HepG2 (cell line): ENCODE measurements at regions not wholly inside any gene's neighbourhood (a gene's known extent, or its start where the extent isn't known, plus 50 kb on each side); places are given as distances from the start of the nearest gene placed in this dataset.
A peak's percentile ranks its signal among the peaks of the same experiment; 100 is the strongest.

Source experiments
- ATAC-seq: fragments of 200-7000 bp; cut with Tn5 transposase; 3 replicates; pipeline ENCODE4 v1.9.1; 2020; ENCODE audit warnings: mild to moderate bottlenecking, moderate library complexity
- BruUV-seq: library from RNA; stranded (reverse); fragments of 400-500 nt; replicated peaks from 2 replicates; lab custom pipeline; 2021; lab: Mats Ljungman, UMichigan
- CTCF ChIA-PET: fragments of 300-600 bp; formaldehyde crosslinking; extraction: SDS; loops from one replicate; lab custom pipeline; 2021; ENCODE audit warnings: low total read pairs, inconsistent platforms, low intra/inter-chr PET ratio; lab: Yijun Ruan, JAX
- POLR2A ChIA-PET: fragments of 350-600 bp; sonication (Branson Sonifier 250); formaldehyde crosslinking; loops from one replicate; lab custom pipeline; 2020; ENCODE audit warnings: antibody characterized with exemption, inconsistent platforms; lab: Yijun Ruan, JAX
- DNase-seq: peaks from one replicate; pipeline ENCODE4 v3.0.0-alpha.2; 2015; ENCODE audit warnings: low spot score
- FAIRE-seq: peaks from 3 replicates; lab custom pipeline; 2011; peaks lifted over from hg19 to GRCh38; lab: Jason Lieb, UNC
- H2AFZ ChIP-seq: one replicate; pipeline ENCODE4 v1.6.1; 2011; ENCODE audit warnings: low read length, inconsistent platforms
- H3K27ac ChIP-seq: fragments of 300-600 bp; 3 replicates; pipeline ENCODE4 v1.8.0; 2011; ENCODE audit warnings: mixed run types, mild to moderate bottlenecking, mixed read lengths, low read length, inconsistent platforms; ENCODE audit not compliant: insufficient read depth; ENCODE audit errors: extremely low read length
- H3K27me3 ChIP-seq, 2 experiments: fragments of 200-600 bp in 1 of 2; 2 replicates in 1 of 2; 3 replicates in 1 of 2; pipeline versions ENCODE4 v1.6.0 to v1.8.0; 2011; ENCODE audit warnings: low read length in 2 of 2, mild to moderate bottlenecking in 2 of 2, moderate library complexity in 2 of 2, inconsistent platforms in 1 of 2; ENCODE audit not compliant: insufficient read depth in 2 of 2, control insufficient read depth in 1 of 2
- H3K36me3 ChIP-seq, 2 experiments: fragments of 200-600 bp in 1 of 2; replicated peaks in 1 of 2; 2 replicates in 1 of 2; 3 replicates in 1 of 2; pipeline versions ENCODE4 v1.5.1 to v1.8.0; 2011; ENCODE audit warnings: low read length in 2 of 2, inconsistent platforms in 1 of 2; ENCODE audit not compliant: insufficient read depth in 2 of 2, control insufficient read depth in 1 of 2
- H3K4me1 ChIP-seq: 2 replicates; pipeline ENCODE4 v1.5.1; 2012; ENCODE audit warnings: low read length, inconsistent platforms; ENCODE audit not compliant: insufficient read depth
- H3K4me2 ChIP-seq: 2 replicates; pipeline ENCODE4 v1.6.0; 2011; ENCODE audit warnings: low read depth, low read length, inconsistent platforms
- H3K4me3 ChIP-seq, 3 experiments: fragments of 200-600 bp in 1 of 3; sonication (generic), shearing (Covaris generic) in 1 of 3; replicated peaks in 1 of 3; 2 replicates each; pipeline ENCODE4 v1.5.1; 2011 to 2016; ENCODE audit warnings: low read length in 3 of 3, inconsistent platforms in 2 of 3, low read depth in 2 of 3, mild to moderate bottlenecking in 2 of 3, control low read depth in 1 of 3, mixed read lengths in 1 of 3; ENCODE audit not compliant: insufficient read depth in 1 of 3
- H3K79me2 ChIP-seq: one replicate; pipeline ENCODE4 v1.6.1; 2011; ENCODE audit warnings: low read length, inconsistent platforms; ENCODE audit not compliant: insufficient read depth
- H3K9ac ChIP-seq: 2 replicates; pipeline ENCODE4 v1.6.0; 2011; ENCODE audit warnings: mild to moderate bottlenecking, low read depth, low read length, inconsistent platforms; ENCODE audit not compliant: insufficient read depth
- H3K9me3 ChIP-seq: 2 replicates; pipeline ENCODE4 v1.5.1; 2012; ENCODE audit warnings: mild to moderate bottlenecking, low read length
- H4K20me1 ChIP-seq: 2 replicates; pipeline ENCODE4 v1.6.0; 2011; ENCODE audit warnings: inconsistent platforms, mild to moderate bottlenecking, low read length, moderate library complexity; ENCODE audit not compliant: insufficient read depth
- ERF ChIP-seq: IDR thresholded peaks from 2 replicates; pipeline ENCODE4 v1.6.1; 2018; ENCODE audit warnings: missing biosample characterization, missing genetic modification reagents
- KDM4B ChIP-seq: sonication (generic); formaldehyde crosslinking; IDR thresholded peaks from 2 replicates; pipeline ENCODE4 v1.4.0; 2020; ENCODE audit warnings: missing genetic modification reagents
- KLF16 ChIP-seq, 2 experiments: sonication (generic) in 1 of 2; formaldehyde crosslinking in 1 of 2; IDR thresholded peaks; 2 replicates each; pipeline versions ENCODE4 v1.6.1 to v1.8.0; 2016 to 2023; ENCODE audit warnings: missing genetic modification reagents in 2 of 2, missing compliant biosample characterization in 1 of 2
- KMT2A ChIP-seq: sonication (generic); formaldehyde crosslinking; IDR thresholded peaks from 2 replicates; pipeline ENCODE4 v1.4.0; 2020; ENCODE audit warnings: missing genetic modification reagents
- MAZ ChIP-seq, 2 experiments: sonication (generic) in 1 of 2; formaldehyde crosslinking in 1 of 2; IDR thresholded peaks; 2 replicates each; pipeline versions ENCODE4 v1.5.0 to v1.6.1; 2012 to 2020; ENCODE audit warnings: low read depth in 2 of 2, mild to moderate bottlenecking in 2 of 2, borderline replicate concordance in 1 of 2, improper control_type of control experiment in 1 of 2, low read length in 1 of 2, missing genetic modification reagents in 1 of 2, moderate library complexity in 1 of 2
- TBL1XR1 ChIP-seq: fragments of 150-350 bp; IDR thresholded peaks from 2 replicates; pipeline ENCODE4 v1.6.1; 2014; ENCODE audit warnings: borderline replicate concordance, low read length; ENCODE audit not compliant: partially characterized antibody
- XBP1 ChIP-seq: sonication (generic); formaldehyde crosslinking; IDR thresholded peaks from 2 replicates; pipeline ENCODE4 v1.5.0; 2020; ENCODE audit warnings: missing genetic modification reagents
- ZNF468 ChIP-seq: sonication (generic); formaldehyde crosslinking; IDR thresholded peaks from 2 replicates; pipeline ENCODE4 v1.8.0; 2022; ENCODE audit warnings: mild to moderate bottlenecking, moderate library complexity, missing genetic modification reagents
- ZNF543 ChIP-seq: sonication (generic); formaldehyde crosslinking; IDR thresholded peaks from 2 replicates; pipeline ENCODE4 v1.4.0; 2020; ENCODE audit warnings: mild to moderate bottlenecking, missing genetic modification reagents
- ZNF7 ChIP-seq: IDR thresholded peaks from 2 replicates; pipeline ENCODE4 v1.6.1; 2016; ENCODE audit warnings: missing biosample characterization, missing genetic modification reagents
- ZNF816 ChIP-seq: sonication (generic); formaldehyde crosslinking; IDR thresholded peaks from 2 replicates; pipeline ENCODE4 v1.8.0; 2022; ENCODE audit warnings: missing genetic modification reagents, mild to moderate bottlenecking, borderline replicate concordance
- WGBS: methylation state at CpG from one replicate; pipeline ENCODE4 v1.1.6; 2017; ENCODE audit warnings: low lambda C conversion rate; 5-methylcytosine and 5-hydroxymethylcytosine counted together
- in situ Hi-C: cut with HindIII; loops from 2 replicates; pipeline ENCODE4 v1.10.0; 2017; ENCODE audit warnings: low pct_unique_long_range_greater_than_20kb; ENCODE audit not compliant: extremely low pct_ligation_motif_present
- intact Hi-C: fragments of 100-400 bp; cut with micrococcal nuclease; formaldehyde crosslinking; loops from one replicate; pipeline ENCODE4 v1.10.0; 2022; ENCODE audit not compliant: unreplicated experiment
- TF ChIP-seq, protein P1 (sequence below), 2 experiments: sonication (generic) in 1 of 2; formaldehyde crosslinking in 1 of 2; IDR thresholded peaks; 2 replicates each; pipeline versions ENCODE4 v1.6.1 to v1.9.0; 2014 to 2022; ENCODE audit warnings: antibody characterized with exemption in 1 of 2, borderline replicate concordance in 1 of 2, inconsistent platforms in 1 of 2, low read depth in 1 of 2, missing genetic modification reagents in 1 of 2
- TF ChIP-seq, protein P2 (sequence below): sonication (generic); formaldehyde crosslinking; IDR thresholded peaks from 2 replicates; pipeline ENCODE4 v1.8.0; 2022; ENCODE audit warnings: low read depth, missing genetic modification reagents
- TF ChIP-seq, protein P3 (sequence below): sonication (generic); formaldehyde crosslinking; IDR thresholded peaks from 2 replicates; pipeline ENCODE4 v1.5.1; 2020; ENCODE audit warnings: missing genetic modification reagents, mild to moderate bottlenecking, borderline replicate concordance

DNA sequence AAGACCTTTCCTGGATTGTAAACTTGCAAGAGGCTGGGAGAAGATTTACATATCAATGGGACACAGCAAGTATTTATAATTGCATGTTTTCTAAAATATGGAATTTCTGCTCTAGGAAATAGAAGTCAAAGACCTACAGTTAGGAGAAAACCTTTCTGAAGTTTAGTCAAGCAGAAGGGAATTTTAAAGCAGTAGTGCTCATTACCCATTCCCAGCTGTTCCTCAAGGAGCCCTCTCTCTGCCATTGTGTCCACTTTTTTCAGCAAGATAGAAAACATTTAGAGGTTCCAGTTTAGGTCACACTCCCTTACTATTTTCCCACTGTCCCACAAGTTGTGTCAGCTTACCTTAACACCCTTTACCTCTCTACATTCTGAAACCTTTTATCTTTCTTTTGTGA lies 584.0 kb upstream of the CHAC2 start (continued):
- TF ChIP-seq, protein P1, sequence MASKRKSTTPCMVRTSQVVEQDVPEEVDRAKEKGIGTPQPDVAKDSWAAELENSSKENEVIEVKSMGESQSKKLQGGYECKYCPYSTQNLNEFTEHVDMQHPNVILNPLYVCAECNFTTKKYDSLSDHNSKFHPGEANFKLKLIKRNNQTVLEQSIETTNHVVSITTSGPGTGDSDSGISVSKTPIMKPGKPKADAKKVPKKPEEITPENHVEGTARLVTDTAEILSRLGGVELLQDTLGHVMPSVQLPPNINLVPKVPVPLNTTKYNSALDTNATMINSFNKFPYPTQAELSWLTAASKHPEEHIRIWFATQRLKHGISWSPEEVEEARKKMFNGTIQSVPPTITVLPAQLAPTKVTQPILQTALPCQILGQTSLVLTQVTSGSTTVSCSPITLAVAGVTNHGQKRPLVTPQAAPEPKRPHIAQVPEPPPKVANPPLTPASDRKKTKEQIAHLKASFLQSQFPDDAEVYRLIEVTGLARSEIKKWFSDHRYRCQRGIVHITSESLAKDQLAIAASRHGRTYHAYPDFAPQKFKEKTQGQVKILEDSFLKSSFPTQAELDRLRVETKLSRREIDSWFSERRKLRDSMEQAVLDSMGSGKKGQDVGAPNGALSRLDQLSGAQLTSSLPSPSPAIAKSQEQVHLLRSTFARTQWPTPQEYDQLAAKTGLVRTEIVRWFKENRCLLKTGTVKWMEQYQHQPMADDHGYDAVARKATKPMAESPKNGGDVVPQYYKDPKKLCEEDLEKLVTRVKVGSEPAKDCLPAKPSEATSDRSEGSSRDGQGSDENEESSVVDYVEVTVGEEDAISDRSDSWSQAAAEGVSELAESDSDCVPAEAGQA (IDR thresholded peaks at IDR 0.05; ENCODE audit: low read depth): no peak
- TF ChIP-seq, protein P1 (CRISPR knock-in tag; IDR thresholded peaks at IDR 0.05; ENCODE audit: borderline replicate concordance): no peak

DNA sequence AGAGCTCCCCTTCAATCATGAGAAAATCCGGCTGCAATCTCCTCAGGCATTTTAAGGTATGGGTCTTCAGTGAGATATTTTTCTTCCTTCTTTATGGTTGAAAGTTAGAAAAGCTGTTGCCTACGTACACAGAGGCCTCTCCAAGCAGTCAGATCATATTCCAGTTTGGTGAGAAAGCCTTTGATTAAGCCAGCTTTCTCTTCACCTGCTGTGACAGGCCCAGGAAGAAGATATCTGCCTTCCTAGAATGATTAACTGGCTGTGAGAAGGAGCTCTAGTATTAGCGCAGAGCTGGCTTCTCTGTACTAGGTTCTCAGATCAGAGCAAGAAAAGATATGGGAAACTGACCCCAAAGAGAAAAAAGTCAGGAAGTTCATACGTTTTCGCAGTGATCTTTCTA lies 585.0 kb upstream of the CHAC2 start:
- 13% methylated on average over 5 of the region's 5 CpGs for WGBS
- H3K4me2 ChIP-seq: no peak overlapping the region
- H3K9me3 ChIP-seq: no peaks in the 10 kb centered on the region
- BruUV-seq: no TSS peak
- peaks cover 0 to 2% of the 10 kb centered on the region in 2 experiments; a peak in 1 of 5 replicates for H3K27me3 ChIP-seq
- no peak overlapping the region for H2AFZ ChIP-seq
- H3K27ac ChIP-seq: no peak overlapping the region
- ChIA-PET POLR2A (no interaction called here), CTCF (no interaction called here)
- in situ Hi-C loops: no loop called here
- H3K4me3 ChIP-seq: no peak overlapping the region
- no peaks in the 10 kb centered on the region for H3K36me3 ChIP-seq
- DNase-seq: no peak
- H4K20me1 ChIP-seq: no peaks in the 10 kb centered on the region
- FAIRE-seq: no peak
- H3K79me2 ChIP-seq: no peaks in the 10 kb centered on the region
- ATAC-seq: peak; percentile 35; the same call in 2 of the 3 replicates
- no peaks in the 10 kb centered on the region for H3K4me1 ChIP-seq
- no peak overlapping the region for H3K9ac ChIP-seq
- intact Hi-C loops: no loop called here
- TF ChIP-seq KDM4B (no peak), MAZ (IDR thresholded peaks at IDR 0.05; ENCODE audit: borderline replicate concordance, low read depth, low read length) (no peak), MAZ (CRISPR knock-in tag; IDR thresholded peaks at IDR 0.05; ENCODE audit: low read depth) (no peak), ZNF816 (CRISPR knock-in tag) (no peak), XBP1 (CRISPR knock-in tag) (no peak), ZNF468 (CRISPR knock-in tag) (no peak), ZNF7 (no peak), ZNF543 (CRISPR knock-in tag) (no peak), KMT2A (CRISPR knock-in tag) (no peak), KLF16 (CRISPR knock-in tag; IDR thresholded peaks at IDR 0.05) (no peak), ERF (CRISPR knock-in tag) (no peak), TBL1XR1 (no peak)
- TF ChIP-seq, protein P2, sequence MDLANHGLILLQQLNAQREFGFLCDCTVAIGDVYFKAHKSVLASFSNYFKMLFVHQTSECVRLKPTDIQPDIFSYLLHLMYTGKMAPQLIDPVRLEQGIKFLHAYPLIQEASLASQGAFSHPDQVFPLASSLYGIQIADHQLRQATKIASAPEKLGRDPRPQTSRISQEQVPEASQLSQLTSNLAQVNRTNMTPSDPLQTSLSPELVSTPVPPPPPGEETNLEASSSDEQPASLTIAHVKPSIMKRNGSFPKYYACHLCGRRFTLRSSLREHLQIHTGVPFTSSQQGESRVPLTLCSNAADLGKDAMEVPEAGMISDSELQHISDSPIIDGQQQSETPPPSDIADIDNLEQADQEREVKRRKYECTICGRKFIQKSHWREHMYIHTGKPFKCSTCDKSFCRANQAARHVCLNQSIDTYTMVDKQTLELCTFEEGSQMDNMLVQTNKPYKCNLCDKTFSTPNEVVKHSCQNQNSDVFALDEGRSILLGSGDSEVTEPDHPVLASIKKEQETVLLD (CRISPR knock-in tag): no peak
- TF ChIP-seq, protein P3, sequence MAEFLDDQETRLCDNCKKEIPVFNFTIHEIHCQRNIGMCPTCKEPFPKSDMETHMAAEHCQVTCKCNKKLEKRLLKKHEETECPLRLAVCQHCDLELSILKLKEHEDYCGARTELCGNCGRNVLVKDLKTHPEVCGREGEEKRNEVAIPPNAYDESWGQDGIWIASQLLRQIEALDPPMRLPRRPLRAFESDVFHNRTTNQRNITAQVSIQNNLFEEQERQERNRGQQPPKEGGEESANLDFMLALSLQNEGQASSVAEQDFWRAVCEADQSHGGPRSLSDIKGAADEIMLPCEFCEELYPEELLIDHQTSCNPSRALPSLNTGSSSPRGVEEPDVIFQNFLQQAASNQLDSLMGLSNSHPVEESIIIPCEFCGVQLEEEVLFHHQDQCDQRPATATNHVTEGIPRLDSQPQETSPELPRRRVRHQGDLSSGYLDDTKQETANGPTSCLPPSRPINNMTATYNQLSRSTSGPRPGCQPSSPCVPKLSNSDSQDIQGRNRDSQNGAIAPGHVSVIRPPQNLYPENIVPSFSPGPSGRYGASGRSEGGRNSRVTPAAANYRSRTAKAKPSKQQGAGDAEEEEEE: no peak
